ENCODE measurements at regions not wholly inside any gene's neighbourhood (a gene's known extent, or its start where the extent isn't known, plus 50 kb on each side); places are given as distances from the start of the nearest gene placed in this dataset.
A peak's percentile ranks its signal among the peaks of the same experiment; 100 is the strongest.
"Not testable (repeated sequence)": the region's sequence is repeated elsewhere in the genome, so short reads cannot be mapped to it uniquely, and the experiment has no call there.

GRCh38 chr2:95654897-95655296 is 63.1 kb downstream of the TRIM43 start:
- H3K27ac Mint-ChIP-seq; DNase-seq; H3K27me3 Mint-ChIP-seq (ENCODE audit: insufficient read depth); H3K36me3 Mint-ChIP-seq (ENCODE audit: low read depth); H3K9me3 Mint-ChIP-seq; H3K4me1 Mint-ChIP-seq (ENCODE audit: low read depth); H3K4me3 Mint-ChIP-seq: not testable (repeated sequence)

GRCh38 chr2:95656553-95656952 is 64.8 kb downstream of the TRIM43 start:
- not testable (repeated sequence) for H3K9me3 Mint-ChIP-seq; DNase-seq; H3K4me3 Mint-ChIP-seq; H3K36me3 Mint-ChIP-seq (ENCODE audit: low read depth); H3K27me3 Mint-ChIP-seq (ENCODE audit: insufficient read depth); H3K27ac Mint-ChIP-seq; H3K4me1 Mint-ChIP-seq (ENCODE audit: low read depth)

GRCh38 chr2:95657937-95658336 is 66.1 kb downstream of the TRIM43 start:
- H3K27ac Mint-ChIP-seq; H3K4me1 Mint-ChIP-seq (ENCODE audit: low read depth); H3K4me3 Mint-ChIP-seq; H3K9me3 Mint-ChIP-seq; DNase-seq; H3K36me3 Mint-ChIP-seq (ENCODE audit: low read depth); H3K27me3 Mint-ChIP-seq (ENCODE audit: insufficient read depth): not testable (repeated sequence)

GRCh38 chr2:95660766-95661562 is 69.2 kb downstream of the TRIM43 start:
- not testable (repeated sequence) for H3K36me3 Mint-ChIP-seq (ENCODE audit: low read depth); H3K4me1 Mint-ChIP-seq (ENCODE audit: low read depth); H3K9me3 Mint-ChIP-seq; DNase-seq; H3K27ac Mint-ChIP-seq; H3K4me3 Mint-ChIP-seq
- H3K27me3 Mint-ChIP-seq (ENCODE audit: insufficient read depth), result peaks cover 18% of the 10 kb centered on the region

GRCh38 chr2:95663471-95664441 is 72.0 kb downstream of the TRIM43 start:
- Mint-ChIP-seq H3K4me1 (ENCODE audit: low read depth) (peaks cover 11% of the 10 kb centered on the region), H3K27me3 (ENCODE audit: insufficient read depth) (peaks cover 20% of the 10 kb centered on the region)
- H3K9me3 Mint-ChIP-seq; H3K36me3 Mint-ChIP-seq (ENCODE audit: low read depth); H3K4me3 Mint-ChIP-seq; DNase-seq; H3K27ac Mint-ChIP-seq: not testable (repeated sequence)

GRCh38 chr2:95666636-95667035 is 74.8 kb downstream of the TRIM43 start:
- H3K27ac Mint-ChIP-seq; H3K36me3 Mint-ChIP-seq (ENCODE audit: low read depth); H3K9me3 Mint-ChIP-seq; H3K4me3 Mint-ChIP-seq: not testable (repeated sequence)
- H3K4me1 Mint-ChIP-seq (ENCODE audit: low read depth), result peaks cover 40% of the 10 kb centered on the region
- DNase-seq, result peak; percentile 54
- TF ChIP-seq CTCF (IDR thresholded peaks at IDR 0.05), result peak; percentile 72
- peaks cover 18% of the 10 kb centered on the region for H3K27me3 Mint-ChIP-seq (ENCODE audit: insufficient read depth)

GRCh38 chr2:95667480-95667879 is 75.7 kb downstream of the TRIM43 start:
- H3K4me3 Mint-ChIP-seq, result no peak overlapping the region
- no peak for DNase-seq
- no peak for TF ChIP-seq CTCF (IDR thresholded peaks at IDR 0.05)
- H3K4me1 Mint-ChIP-seq (ENCODE audit: low read depth), result peaks cover 43% of the 10 kb centered on the region
- no peak overlapping the region for H3K27ac Mint-ChIP-seq
- no peaks in the 10 kb centered on the region for H3K36me3 Mint-ChIP-seq (ENCODE audit: low read depth)
- no peaks in the 10 kb centered on the region for H3K9me3 Mint-ChIP-seq
- H3K27me3 Mint-ChIP-seq (ENCODE audit: insufficient read depth), result peaks cover 14% of the 10 kb centered on the region

- not testable (repeated sequence) for H3K36me3 Mint-ChIP-seq (ENCODE audit: low read depth); H3K9me3 Mint-ChIP-seq; DNase-seq; H3K4me3 Mint-ChIP-seq; H3K27ac Mint-ChIP-seq
- H3K27me3 Mint-ChIP-seq (ENCODE audit: insufficient read depth), result peaks cover 12% of the 10 kb centered on the region
- H3K4me1 Mint-ChIP-seq (ENCODE audit: low read depth), result peaks cover 47% of the 10 kb centered on the region
Measured at GRCh38 chr2:95668934-95669333, 77.1 kb downstream of the TRIM43 start.
